ENCODE measurements at regions not wholly inside any gene's neighbourhood (a gene's known extent, or its start where the extent isn't known, plus 50 kb on each side); places are given as distances from the start of the nearest gene placed in this dataset.
"Not testable (repeated sequence)": the region's sequence is repeated elsewhere in the genome, so short reads cannot be mapped to it uniquely, and the experiment has no call there.

DNA sequence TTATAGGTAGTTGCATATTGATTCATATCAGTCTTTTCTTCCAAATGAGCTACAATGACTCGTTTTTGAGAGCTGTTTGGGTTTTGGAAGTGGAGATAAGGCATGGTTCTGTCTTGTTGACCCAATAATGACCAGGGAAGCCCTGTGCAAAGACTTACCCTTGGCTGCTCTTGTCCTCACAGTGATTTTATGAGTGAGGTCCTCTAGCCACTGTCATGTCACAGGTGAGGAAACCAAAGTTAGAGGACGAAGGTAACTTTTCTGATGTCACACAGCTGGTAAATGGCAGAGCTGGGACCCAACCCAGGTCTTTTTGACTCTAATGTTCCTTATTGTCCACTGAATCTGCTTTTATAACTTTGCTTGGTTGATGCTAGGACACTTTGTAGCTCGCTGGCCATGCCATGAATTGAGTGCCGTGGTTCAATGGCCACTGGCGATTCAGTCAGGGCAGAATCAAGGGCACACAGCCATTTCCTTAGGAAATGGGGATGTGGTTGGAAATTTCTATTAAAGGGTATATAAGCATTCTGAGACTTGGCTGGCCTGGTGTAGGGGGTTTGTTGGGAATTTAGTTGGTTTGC lies 249.1 kb downstream of the GOLGA6L6 start:
- not testable (repeated sequence) for TF ChIP-seq ZBTB33 (IDR thresholded peaks at IDR 0.05; ENCODE audit: extremely low read depth, insufficient replicate concordance, low read length); MAX (IDR thresholded peaks at IDR 0.05); CEBPB (IDR thresholded peaks at IDR 0.05; ENCODE audit: low read depth); CTCF (IDR thresholded peaks at IDR 0.05 in 2 of 3, conservative IDR thresholded peaks at IDR 0.05 in 1 of 3; ENCODE audit: borderline replicate concordance in 1 of 3, insufficient read depth in 1 of 3, low read depth in 2 of 3, low read length in 2 of 3); FOSL1 (IDR thresholded peaks at IDR 0.05; ENCODE audit: low read depth); ZNF274 (IDR thresholded peaks at IDR 0.05; ENCODE audit: low read depth, low read length); YY1 (IDR thresholded peaks at IDR 0.05; ENCODE audit: extremely low read depth, insufficient replicate concordance, low read depth, low read length); POLR2AphosphoS5 (IDR thresholded peaks at IDR 0.05; ENCODE audit: low read depth, low read length); EZH2phosphoT487 (IDR thresholded peaks at IDR 0.05; ENCODE audit: borderline replicate concordance); POLR2A (IDR thresholded peaks at IDR 0.05; ENCODE audit: borderline replicate concordance, extremely low read depth, insufficient read depth, insufficient read length); EZH2 (IDR thresholded peaks at IDR 0.05)

Data from HCT116 (cell line).